UCSD-AML1 (cell line): ENCODE measurements at regions not wholly inside any gene's neighbourhood (a gene's known extent, or its start where the extent isn't known, plus 50 kb on each side); places are given as distances from the start of the nearest gene placed in this dataset.
"Not testable (repeated sequence)": the region's sequence is repeated elsewhere in the genome, so short reads cannot be mapped to it uniquely, and the experiment has no call there.

Source experiments
- DNase-seq: peaks from one replicate; lab custom pipeline; 2025; ENCODE audit not compliant: unreplicated experiment; lab: John Stamatoyannopoulos, UW

DNA sequence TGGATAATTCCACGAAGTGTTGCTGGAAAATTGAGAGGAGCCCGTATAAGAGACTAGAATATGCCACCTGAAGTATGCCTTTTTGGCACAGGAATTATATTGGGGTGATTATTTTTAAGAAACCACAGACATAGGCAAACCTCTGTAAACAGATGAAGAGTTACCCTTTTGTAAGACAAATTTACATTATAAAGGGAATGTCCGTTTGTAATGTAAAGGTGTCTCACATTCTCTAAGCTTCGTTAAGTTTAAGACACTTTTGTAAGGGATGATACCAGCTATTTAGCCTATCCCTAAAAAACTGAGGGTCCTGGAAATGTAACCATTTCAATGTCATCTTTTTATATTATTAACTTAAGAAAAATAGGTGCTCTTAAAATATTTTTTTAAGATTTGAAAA lies 432.8 kb upstream of the SYT4 start:
- DNase-seq = no peak

DNA sequence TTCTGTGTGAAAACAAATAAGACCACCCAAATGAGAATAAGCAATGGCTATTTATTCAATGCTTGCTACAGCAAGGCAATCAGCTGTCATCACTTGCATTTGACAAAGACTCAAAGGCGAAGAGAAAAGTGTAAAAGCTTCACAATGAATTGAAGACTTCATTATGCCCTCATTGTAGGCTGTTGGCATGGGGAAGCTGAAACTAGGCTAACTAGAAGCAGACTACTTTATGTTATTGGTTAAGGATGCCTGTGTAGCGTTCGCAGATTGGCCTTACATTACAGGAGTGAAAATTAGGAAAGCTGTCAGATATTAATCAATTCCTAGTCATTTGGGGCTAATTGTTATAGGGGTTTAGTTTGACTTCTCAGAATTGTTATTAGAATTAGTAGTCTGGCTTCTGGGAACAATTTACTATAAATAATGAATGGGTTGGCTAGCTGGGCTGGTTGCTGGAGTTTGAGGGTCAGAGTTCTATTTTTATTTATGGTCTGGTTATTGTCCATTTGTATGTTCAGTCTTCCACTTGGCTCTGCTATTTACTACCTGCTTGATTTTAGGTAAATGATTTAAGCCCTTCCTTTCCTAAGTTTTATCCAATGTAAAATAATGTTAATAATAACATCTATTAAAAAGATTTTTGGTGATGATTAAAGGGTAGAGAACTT lies 437.2 kb upstream of the SYT4 start:
- DNase-seq = no peak

DNA sequence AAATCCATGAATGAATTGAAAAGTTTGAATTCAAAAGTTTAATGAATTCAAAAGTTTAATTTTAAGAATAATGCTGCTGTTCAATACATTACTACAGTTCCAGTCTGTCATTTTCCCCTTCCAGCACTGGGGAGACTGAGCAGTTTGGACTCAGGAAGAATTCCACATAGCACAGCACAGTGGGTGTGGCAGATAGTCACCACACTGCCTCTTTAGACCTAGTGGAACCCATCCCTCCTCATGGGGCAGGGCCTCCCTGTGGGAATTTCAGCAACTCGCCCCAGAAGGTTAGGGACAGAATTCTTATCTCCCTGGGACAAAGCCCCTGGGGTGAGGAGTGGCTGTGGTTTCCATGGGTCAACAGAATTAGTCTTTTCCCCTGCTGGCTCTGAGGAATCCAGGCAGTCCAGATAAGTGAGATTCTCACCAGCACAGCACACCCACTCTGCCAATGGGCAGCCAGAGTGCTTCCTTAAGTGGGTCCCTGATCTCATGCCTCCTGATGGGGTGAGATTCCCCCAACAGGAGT lies 442.0 kb upstream of the SYT4 start:
- no peak for DNase-seq

DNA sequence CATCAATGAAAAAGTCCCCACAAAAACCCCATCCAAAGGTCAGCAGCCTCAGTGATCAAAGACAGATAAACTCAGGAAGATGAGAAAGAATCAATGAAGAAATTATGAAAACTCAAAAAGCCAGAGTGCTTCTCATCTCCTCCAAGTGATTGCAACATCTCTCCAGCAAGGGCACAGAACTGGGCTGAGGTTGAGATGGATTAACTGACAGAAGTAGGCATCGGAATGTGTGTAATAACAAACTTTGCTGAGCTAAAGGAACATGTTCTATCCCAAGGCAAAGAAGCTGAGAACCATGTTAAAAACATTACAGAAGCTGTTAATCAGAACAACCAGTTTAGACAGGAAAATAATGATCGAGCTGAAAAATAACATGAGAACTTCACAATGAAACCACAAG lies 442.8 kb upstream of the SYT4 start:
- no peak for DNase-seq

DNA sequence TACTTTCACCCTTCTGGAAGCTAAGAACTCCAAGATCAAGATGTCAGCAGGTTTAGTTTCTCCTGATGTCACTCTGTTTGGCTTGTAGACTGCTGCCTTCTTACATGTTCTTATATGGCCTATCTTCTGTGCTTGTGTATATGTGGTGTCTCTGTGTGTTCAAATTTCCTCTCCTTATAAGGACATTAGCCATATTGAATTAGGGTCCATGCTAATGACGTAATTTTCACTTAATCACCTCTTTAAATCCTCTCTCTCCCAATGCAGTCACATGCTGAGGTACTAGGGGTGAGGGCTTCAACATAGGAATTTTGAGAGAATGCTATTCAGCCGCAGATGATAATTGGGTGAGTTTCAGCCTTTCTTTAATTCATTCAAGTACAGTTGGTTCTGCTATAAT lies 458.3 kb upstream of the SYT4 start:
- DNase-seq = no peak

DNA sequence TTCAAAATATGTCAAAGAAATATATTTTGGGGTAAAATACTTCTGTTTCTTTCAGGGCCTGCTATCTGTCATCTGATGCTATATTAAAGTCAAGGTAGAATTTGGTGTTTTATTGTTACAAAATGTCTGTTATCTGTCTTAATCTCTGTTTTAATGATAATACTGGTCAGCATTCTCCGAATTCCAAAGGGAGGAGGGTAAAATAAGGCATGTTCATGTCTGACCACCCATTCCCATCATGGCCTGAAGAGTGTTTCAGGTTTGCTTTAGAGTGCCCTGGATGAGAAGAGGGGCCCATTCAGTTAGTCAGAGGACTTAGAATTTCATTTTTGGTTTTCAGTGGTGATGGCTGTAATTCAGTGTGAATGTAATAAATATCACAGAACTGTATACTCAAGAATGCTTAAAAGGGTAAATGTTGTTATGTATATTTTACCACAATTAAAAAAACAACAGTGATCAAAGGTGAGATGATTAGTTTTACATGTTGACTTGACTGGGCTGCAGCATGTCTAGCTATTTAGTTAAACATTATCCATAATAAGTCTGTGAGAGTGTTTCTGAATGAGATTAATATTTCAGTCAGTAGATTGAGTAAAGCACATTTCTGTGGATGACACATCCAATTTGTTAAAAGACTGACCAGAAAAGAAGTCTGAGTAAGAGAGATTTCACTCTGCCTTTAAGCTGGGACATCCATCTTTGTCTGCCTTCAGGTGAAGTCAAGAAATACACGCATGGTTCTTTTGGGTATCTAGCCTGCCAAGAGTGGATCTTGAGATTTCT lies 467.9 kb upstream of the SYT4 start:
- DNase-seq = no peak

DNA sequence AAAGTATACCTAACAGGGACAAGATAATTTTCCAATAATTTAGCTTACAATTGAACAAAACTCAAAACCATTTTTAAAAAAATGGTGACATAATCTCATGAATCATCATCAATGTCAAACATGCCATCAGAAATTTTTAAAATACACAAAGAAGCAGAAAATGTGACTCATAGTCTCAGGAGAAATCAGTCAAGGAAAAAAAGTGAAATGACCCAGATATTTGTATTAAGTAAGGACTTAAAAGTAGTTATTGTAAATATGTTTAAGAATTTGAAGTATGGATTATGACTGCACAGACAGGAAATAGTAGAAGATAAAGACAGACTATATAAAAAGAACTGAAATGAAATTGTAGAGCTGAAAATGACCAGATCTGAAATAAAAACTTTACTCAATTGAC lies 473.9 kb upstream of the SYT4 start:
- no peak for DNase-seq

DNA sequence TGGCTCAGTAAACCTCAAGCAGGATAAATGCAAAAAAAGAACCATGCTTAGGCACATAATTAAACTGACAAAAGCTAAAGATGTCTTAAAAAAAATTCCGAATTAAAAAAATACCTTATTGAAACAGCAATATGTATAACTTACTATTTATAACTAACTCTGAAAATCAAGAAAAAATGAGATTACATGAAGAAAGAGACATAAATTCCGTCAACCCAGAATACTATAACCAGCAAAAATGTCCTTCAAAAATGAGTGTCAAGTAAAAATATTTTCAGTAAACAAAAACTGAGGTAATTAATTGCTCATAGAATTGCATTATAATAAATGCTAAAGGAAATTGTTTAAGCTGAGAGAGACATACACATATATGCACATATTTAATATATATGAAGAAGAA lies 474.5 kb upstream of the SYT4 start:
- DNase-seq = no peak

DNA sequence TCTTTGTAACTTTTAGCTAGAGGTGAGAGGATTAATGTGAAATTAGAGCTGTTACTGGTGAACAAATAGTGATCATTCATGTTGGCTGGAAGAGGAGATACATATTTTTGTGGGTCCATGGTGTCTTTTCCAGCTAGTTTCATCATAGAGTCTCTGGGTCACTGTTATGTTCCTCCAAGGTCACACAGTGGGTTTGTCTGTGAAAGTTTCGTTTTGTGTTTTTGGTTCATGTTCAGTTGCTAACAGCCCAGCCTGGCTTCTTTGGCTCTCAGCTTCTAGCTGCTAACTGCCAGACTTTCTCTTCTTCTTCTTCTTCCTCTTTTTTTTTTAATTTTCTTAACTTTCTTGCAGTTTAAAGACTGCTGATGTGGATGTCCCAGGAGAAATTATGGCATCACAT lies 480.0 kb upstream of the SYT4 start:
- DNase-seq = no peak

DNA sequence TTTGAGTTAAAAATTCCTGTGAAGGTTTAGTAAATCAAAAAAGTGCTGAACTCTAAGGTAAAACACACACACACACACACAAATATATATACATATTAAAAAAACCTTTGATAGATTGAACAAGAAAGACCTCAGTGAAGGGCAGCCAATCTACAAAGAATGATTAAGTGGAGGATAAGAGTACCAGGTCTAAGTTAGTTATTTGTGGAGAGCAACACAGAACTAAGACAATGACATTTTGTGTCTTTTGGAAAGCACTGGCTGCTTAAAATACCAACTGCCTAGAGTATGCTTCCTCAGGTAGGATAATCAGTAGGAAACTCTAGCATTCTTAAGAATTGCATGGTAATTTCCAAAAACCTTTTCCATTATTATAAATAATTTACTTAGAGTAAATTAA lies 481.4 kb upstream of the SYT4 start:
- DNase-seq = no peak

DNA sequence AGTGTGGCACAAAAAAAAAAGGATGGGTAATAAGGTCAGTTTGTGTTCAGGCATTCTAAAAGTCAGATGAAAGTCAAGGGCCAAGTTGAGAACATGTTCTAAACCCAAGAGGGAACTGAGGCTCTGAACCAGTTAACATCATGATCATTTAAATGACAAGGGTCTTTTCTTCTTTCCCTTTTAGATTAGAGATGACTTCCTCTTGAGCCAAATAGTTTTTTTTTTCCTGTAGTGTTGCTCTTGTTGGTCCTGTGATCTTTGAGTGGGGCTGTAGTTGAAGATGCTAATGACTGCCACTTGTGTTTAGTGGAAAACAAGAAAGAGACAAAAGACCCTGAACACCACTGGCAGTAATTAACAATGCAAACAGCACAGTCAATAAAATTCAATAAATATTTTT lies 482.7 kb upstream of the SYT4 start:
- DNase-seq = no peak

DNA sequence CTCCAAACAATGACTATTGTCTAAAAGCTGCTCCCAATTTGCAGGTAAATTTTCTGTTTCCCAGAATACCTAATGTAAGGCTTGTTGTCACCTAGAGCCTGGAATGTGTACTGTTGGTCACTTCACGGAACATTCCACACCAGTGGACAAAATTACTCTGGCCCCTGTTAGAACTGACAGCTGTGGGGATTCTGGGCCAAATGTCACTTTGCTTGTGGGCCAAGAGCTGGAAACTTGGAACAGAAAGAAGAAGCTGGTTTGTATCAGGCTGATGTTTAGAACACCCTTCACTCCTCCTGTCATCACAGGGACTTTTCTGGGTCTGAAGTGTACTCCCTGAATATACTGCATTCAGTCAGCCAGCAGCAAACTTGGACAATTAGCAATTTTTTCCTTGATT lies 495.6 kb upstream of the SYT4 start:
- no peak for DNase-seq

DNA sequence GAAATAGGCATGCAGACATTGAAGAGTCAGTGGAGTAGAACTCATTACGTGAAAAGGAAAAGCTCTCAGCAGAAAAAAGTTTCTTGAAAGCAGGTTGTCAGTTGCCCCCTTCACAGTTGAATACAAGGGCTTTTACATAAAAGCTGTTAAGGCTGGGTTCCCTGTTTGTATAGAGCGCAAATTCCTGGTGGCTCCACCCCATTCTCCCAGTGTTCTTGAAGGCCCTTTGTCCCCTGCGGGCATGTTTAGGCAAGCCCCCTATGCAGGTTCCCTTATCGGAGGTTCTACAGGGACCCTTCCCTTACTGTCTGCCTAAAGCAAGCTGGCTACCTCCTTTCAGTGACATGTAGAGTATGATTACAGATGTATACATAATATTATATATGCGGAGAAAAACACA lies 497.2 kb upstream of the SYT4 start:
- DNase-seq = no peak

DNA sequence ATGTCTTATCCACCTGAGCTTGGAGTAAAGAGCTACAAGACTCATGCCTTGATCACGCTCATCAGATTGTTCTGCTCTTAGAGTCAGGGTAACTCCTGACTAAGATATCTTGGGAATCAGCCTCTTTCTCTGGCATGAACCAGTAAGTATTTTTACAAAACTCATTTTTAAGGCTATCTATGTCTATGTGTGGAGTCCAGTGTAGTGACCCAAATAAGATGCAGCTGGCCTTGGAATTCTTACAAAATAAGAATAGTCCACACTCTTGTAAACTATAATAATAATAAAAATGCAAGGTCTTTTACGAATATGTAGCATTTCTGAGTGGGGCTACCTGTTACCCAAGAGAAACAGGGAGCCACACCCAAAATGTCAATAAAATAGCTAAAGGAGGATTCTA lies 498.3 kb upstream of the SYT4 start:
- no peak for DNase-seq

DNA sequence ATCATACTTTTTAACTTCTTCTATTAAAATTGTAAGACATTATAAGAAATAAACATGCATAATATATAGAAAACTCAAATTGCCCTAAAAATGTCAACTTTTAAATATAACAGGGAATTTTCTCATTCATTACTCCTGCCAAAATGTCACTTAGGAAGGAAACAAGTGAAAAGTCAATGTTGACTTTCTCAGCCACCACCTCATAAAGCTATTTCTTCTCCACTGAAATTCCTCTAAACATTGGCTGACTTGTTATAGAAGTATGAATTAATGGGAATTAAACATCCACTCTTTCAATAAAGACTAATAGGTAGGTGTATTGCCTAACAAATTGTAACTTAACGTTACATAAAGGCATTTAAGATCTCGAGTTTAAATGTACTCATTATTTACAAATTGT lies 499.7 kb upstream of the SYT4 start:
- no peak for DNase-seq

DNA sequence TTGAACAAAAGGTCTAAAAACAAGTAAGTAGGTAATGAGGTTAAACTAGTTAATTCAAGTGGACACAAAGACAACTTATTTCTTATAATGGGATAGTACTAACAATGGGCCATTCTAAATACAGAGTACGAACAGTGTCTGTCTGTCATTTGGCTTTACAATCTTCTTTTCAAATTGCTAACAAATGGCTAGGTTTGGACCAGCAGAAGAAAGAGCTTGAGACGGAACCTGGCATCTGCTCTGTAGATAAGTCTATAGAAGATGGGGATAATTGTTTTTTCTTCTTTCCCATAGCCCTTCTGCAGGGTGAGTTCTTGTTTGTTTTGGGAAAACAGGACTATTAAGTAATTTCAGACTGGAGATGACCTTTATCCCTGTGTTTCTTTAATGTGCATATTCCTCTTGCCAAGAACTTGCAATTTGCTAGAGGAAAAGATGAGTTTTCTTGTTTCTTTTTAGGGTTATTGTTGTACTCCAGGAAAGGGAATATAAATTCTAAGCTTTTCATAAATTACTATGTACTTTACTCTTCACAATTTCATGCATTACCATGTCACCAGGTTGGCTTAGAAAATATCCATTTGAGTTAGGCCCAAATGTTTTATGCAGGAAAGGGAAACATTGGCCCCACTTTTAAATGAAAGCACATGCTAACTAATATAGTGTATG lies 500.5 kb upstream of the SYT4 start:
- DNase-seq = no peak

DNA sequence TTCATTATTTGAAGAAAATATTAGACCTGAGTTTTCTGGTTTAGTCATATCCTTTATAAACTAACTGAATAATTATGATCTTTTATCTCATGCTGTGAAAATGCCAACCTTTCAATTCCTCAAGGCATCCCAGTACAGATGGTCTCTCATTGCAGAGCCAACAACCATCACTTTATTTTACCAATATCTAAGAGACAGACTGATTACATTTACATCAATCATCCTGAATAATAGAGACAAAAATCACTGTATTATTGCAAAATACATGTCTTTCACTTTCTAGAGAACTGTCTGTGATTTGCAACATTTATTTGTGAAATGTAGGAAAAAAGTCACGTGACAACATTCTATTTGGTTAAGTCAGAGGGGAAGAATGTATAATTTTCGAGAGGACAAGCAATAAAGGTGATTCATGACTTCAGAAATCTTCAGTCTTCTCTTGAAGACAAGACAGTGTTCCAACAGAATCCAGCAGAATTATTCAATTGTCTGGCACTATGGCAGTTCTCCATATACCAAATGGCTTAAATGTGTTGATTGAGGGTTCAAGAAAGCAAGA lies 503.6 kb upstream of the SYT4 start:
- DNase-seq = no peak

DNA sequence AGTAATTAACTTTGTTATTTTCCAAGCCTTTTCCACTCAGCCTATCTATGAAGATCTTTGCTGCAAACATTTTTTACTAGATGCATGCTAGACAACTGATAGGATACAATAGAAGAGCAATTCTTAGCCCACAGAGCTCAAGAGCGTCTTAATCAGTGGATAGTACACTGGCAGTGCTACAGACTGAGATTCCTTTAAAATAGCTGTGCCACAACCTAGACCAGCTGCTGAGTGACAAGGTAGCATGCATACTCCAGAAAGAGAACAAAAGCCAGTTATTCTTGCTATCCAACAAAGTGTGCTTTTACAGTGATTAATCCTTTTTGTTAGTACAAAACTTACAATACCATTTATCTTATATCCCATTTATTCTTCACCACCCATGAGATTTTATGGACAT lies 507.9 kb upstream of the SYT4 start:
- no peak for DNase-seq

DNA sequence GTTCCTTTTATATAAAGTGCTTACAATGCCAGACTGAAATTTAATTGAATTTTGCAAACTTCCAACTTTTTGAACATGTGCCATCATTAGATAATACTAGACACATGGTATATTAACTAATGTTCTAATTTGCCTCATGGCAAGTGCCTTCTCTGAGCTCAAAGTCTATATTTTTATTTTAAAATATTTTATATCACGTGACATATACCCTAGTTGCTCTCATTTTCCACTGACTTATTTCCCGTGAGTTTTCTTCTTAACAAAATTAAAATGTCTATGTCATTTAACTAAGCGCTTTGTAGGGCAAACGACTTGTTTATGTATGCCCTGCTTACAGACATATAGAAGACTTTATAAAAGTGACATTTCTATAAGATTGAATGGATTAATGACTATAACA lies 509.6 kb upstream of the SYT4 start:
- no peak for DNase-seq

DNA sequence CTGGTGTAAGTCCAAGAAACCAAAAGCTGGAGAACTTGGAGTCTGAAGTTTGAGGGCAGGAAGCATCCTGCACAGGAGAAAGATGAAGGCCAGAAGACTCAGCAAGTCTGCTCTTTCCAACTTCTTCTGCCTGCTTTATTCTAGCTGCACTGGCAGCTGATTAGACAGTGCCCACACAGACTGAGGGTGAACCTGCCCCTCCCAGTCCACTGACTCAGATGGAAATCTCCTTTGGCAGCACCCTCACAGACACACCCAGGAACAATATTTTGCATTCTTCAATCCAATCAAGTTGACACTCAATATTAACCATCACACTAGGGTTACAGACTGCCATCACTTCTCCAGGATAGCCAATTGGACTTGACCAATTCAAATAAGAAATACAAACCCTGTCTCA lies 510.4 kb upstream of the SYT4 start:
- DNase-seq = not testable (repeated sequence)

DNA sequence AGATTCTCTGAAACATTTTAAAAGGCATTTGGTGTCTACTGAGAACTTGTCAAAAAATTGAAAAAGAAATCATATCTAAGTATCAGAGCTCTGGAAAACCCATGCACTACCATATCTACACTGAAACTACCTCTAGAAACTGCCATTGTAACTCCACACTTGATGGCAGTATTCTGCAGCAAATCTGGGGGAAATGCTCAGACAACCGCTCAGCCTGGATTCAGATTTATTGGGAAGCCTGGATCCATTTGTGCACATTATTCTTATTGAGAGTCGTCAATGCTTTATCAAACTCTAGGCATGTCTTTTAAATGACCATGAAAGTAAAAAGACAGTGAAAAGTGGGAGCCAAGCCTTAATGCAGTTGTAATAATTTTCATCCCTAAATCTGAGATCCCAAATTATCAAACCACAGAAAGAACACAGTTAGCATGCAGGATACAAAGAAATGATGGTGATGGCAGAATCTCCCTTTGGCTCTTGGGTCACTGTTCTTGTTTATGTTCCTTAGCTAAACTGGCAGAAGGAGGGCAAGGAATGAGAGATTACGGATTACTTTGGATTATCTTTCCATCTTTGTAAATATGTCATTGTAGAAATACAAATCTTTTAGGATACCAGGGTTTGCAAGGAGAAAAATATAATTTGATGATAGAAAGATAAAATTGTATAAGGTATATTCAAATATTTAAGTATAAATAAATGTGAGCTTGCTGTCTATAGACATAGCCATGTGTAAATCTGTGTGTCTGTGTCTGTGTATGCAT lies 512.1 kb upstream of the SYT4 start:
- DNase-seq = no peak
